Mucosa of rectum (tissue), 2 donors: ENCODE measurements at regions not wholly inside any gene's neighbourhood (a gene's known extent, or its start where the extent isn't known, plus 50 kb on each side); places are given as distances from the start of the nearest gene placed in this dataset.

Experiments used
- H3K27ac ChIP-seq, 2 donors: one replicate each; pipeline ENCODE4 v1.7.0; 2013; ENCODE audit warnings: inconsistent platforms in 2 of 2, low read depth in 2 of 2, low read length in 2 of 2
- H3K27me3 ChIP-seq, 2 donors: one replicate each; pipeline ENCODE4 v1.7.0; 2013; ENCODE audit warnings: low read length in 2 of 2; ENCODE audit not compliant: control insufficient read depth in 2 of 2, insufficient read depth in 2 of 2
- H3K36me3 ChIP-seq, 2 donors: one replicate each; pipeline ENCODE4 v1.7.0; 2013; ENCODE audit warnings: low read length in 2 of 2; ENCODE audit not compliant: control insufficient read depth in 2 of 2, insufficient read depth in 2 of 2
- H3K4me1 ChIP-seq, 2 donors: one replicate each; pipeline ENCODE4 v1.7.0; 2013; ENCODE audit warnings: low read length in 2 of 2, mild to moderate bottlenecking in 1 of 2; ENCODE audit not compliant: control insufficient read depth in 2 of 2, insufficient read depth in 2 of 2
- H3K4me3 ChIP-seq, 2 donors: one replicate each; pipeline ENCODE4 v1.7.0; 2013; ENCODE audit warnings: low read length in 2 of 2
- H3K9ac ChIP-seq, 2 donors: one replicate each; pipeline ENCODE4 v1.7.0; 2013; ENCODE audit warnings: low read length in 2 of 2, low read depth in 1 of 2, mild to moderate bottlenecking in 1 of 2
- H3K9me3 ChIP-seq, 2 donors: one replicate each; pipeline ENCODE4 v1.7.0; 2013; ENCODE audit warnings: low read length in 2 of 2; ENCODE audit not compliant: control insufficient read depth in 2 of 2
- donor health status: healthy.
- donor health status: Normal muscosa, but diverticular disease.

DNA sequence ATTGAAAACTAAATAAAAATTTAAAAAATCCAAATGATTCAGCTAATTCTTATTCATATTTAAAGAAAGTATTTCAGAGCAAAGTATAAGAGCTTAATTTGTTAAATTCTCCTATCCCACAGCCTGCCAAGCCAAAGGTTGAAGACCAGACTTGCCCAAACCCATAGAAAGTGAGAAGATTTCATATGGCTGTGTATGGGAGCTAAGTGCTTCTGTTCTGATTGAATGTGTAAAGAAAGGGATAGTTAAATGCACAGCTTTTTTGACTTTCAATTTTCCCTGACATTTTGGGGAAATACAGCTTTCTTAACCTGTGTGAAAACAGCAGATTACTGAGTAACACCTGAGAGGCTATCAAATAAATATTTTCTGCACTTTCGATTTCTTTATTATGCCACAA lies 125.0 kb upstream of the MTAP start:
- H3K9ac ChIP-seq = no peak overlapping the region
- H3K27me3 ChIP-seq = no peaks in the 10 kb centered on the region
- H3K4me1 ChIP-seq = no peaks in the 10 kb centered on the region
- no peaks in the 10 kb centered on the region for H3K36me3 ChIP-seq
- no peak overlapping the region for H3K4me3 ChIP-seq
- H3K27ac ChIP-seq = no peak overlapping the region
- H3K9me3 ChIP-seq = no peaks in the 10 kb centered on the region

DNA sequence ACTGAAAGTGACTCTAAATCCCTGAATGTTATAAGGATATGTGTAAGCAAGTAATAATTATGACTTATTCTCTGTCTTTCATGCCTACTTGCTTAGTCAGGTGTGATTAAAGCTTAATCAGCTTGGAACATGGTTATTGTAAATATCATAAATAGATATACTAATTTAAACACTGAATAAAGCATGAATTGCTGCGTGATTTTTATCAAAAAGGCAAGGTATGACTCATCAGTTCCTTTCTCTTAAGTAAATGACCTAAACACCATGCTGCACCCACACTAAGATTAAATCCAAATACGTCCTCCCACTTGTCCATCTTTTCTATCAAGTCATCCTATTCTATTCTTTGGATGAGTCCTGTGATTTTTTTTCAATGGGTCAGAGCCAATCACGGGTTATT lies 124.6 kb upstream of the MTAP start:
- no peaks in the 10 kb centered on the region for H3K27me3 ChIP-seq
- no peaks in the 10 kb centered on the region for H3K36me3 ChIP-seq
- no peak overlapping the region for H3K27ac ChIP-seq
- H3K4me3 ChIP-seq = no peak overlapping the region
- H3K4me1 ChIP-seq = no peaks in the 10 kb centered on the region
- H3K9ac ChIP-seq = no peak overlapping the region
- no peaks in the 10 kb centered on the region for H3K9me3 ChIP-seq

DNA sequence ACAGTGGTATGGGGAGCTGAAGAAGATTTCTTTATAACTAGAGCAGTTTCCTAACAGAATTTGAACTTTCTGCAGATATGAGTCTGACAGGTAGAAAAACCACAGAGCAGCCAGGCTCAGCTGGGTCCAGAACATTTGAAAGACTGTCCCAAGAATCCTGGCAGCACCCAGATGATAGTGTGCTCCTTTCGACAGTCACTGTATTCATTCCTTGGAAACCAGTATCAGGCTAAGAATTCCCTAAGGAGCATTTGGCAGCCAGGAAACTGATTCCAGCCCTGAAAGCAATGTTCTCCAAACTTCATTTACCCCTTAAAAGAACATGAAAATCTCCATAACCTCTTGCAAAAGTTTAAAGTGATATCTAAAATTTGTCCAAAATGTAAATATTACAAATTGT lies 123.0 kb upstream of the MTAP start:
- no peak overlapping the region for H3K27ac ChIP-seq
- no peaks in the 10 kb centered on the region for H3K9me3 ChIP-seq
- H3K4me3 ChIP-seq = no peak overlapping the region
- H3K36me3 ChIP-seq = no peaks in the 10 kb centered on the region
- no peaks in the 10 kb centered on the region for H3K4me1 ChIP-seq
- H3K27me3 ChIP-seq = no peaks in the 10 kb centered on the region
- H3K9ac ChIP-seq = no peak overlapping the region

DNA sequence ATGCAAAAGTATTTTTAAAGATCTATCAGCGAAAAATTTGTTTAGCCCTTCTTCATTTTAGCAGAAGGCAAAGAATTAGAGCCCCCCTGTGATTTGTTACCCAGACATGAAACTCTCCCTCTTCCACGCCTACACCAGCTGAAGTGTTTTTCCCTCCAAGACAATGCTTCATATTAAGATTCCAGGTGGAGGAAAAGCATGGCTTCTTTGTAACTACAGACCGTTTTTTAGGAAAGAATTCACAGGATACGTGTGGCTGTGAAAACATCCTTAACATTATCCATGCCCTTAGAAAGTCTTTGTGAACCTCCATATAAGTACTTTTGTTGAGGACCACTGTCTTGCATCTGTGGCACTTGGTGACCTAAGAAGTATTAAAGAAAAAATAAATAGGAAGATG lies 121.8 kb upstream of the MTAP start:
- Histone ChIP-seq H3K9ac (no peak overlapping the region), H3K27me3 (no peaks in the 10 kb centered on the region), H3K4me3 (no peak overlapping the region), H3K36me3 (no peaks in the 10 kb centered on the region), H3K27ac (no peak overlapping the region), H3K9me3 (no peaks in the 10 kb centered on the region), H3K4me1 (no peaks in the 10 kb centered on the region)

DNA sequence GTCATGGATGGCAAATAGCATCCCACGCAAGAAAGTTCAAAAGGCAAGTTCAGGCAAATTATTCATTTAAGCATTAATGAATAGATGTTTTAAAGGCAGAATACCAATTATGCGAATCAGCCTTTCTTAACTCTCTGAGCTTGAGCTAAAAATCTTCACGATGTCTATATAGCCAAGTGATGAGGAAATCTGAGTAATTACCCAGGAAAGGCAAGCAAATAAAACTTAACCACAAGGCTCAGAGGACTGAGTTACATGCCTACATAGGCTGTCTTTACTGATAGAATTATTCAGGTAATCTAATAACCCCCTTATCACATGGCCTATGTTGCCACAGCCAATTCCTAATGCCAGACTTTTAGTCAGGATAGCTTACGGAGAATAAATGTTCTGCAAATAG lies 120.8 kb upstream of the MTAP start:
- Histone ChIP-seq H3K27ac (no peak overlapping the region), H3K27me3 (no peaks in the 10 kb centered on the region), H3K36me3 (no peaks in the 10 kb centered on the region), H3K9me3 (no peaks in the 10 kb centered on the region), H3K9ac (no peak overlapping the region), H3K4me1 (no peaks in the 10 kb centered on the region), H3K4me3 (no peak overlapping the region)

DNA sequence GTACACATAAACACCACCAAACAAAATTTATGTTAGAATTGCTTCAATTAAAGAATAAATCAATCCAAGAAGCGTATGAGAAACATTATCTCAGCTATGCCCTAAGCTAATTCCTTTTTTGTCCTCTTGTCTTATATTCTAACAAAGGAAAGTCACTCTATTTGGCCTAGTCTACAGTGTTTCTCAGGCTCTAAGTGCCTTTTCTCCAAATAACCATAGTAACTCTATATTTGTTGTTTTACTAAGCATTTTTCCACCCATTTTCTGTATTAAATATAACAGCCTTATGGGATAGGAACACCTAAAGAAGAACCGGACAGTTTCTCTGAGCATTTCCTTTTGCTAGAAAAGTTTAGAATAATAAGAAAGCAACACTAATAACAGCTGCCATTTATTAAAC lies 120.1 kb upstream of the MTAP start:
- Histone ChIP-seq H3K27me3 (no peaks in the 10 kb centered on the region), H3K4me3 (no peak overlapping the region), H3K36me3 (no peaks in the 10 kb centered on the region), H3K9ac (no peak overlapping the region), H3K4me1 (no peaks in the 10 kb centered on the region), H3K27ac (no peak overlapping the region), H3K9me3 (no peaks in the 10 kb centered on the region)

DNA sequence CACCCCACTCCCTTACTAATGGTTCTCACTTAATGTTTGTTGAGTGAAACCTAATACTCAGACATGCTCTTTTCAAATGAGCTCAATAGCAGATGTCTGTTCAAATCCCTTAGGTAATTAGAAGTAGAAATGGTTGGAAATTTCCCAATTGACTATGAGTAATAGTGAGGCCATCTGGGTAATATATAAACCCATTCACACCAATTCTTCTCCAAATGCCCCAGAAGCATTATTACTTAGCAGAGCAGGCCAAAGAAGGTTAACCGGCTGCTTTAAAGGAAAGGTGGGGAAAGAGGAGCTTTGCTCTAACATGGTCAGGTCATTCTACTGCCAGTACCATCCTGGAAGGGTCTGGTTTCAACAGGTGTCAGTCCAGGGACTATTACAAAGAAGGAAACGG lies 119.5 kb upstream of the MTAP start:
- Histone ChIP-seq H3K27ac (no peak overlapping the region), H3K27me3 (no peaks in the 10 kb centered on the region), H3K4me1 (no peaks in the 10 kb centered on the region), H3K4me3 (no peak overlapping the region), H3K9me3 (no peaks in the 10 kb centered on the region), H3K36me3 (no peaks in the 10 kb centered on the region), H3K9ac (no peak overlapping the region)

DNA sequence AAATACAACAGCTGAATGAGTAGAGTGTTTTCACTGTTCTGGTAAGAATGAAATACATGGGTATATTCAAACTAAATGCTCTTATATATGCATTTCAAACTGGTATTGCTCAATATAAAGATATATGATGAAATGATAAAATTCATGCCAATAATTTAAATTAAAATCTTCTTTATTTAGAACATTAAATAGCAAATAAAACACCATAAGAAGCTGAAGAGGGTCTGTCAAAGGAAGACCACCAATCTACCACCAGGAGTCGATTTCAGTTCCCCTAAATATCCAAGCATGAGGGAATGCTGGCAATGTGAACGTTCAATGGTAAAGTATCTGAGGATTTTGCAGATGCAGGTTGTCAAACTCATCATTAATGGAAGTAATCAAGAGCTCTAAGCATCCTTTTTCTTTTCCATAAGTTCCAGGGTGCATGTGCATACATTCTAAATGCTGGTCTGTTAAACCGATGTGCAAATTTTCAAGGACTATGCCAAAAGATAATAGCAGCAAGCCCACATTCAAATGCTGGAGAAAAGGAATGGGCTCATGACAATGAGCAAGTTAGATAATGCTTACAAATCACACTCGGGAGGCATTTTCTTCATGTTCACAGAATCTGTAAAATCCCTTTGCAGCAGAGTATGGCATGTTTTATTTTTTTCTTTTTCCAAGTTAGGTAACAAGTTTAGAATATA lies 118.8 kb upstream of the MTAP start:
- no peak overlapping the region for H3K27ac ChIP-seq
- no peak overlapping the region for H3K4me3 ChIP-seq
- no peaks in the 10 kb centered on the region for H3K27me3 ChIP-seq
- H3K4me1 ChIP-seq = no peaks in the 10 kb centered on the region
- H3K9ac ChIP-seq = no peak overlapping the region
- H3K9me3 ChIP-seq = no peaks in the 10 kb centered on the region
- no peaks in the 10 kb centered on the region for H3K36me3 ChIP-seq

DNA sequence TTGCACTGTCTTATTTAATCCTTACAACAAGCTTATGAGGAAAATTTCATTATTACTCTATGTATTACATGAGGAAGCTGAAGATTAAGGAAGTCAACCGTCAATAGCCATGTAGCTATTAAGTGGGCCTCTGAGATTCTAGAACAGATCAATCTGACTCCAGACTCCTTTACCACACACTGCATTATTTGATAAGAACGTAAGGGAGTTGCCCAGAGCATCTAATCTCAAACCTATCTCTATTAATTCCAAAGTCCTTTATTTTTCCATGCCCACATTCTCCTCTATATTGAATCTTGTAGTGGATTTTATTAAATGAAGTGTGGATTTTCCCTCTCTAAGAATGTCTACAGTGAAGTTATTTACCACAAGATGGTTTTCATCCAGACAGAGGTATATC lies 118.2 kb upstream of the MTAP start:
- H3K27ac ChIP-seq = no peak overlapping the region
- H3K36me3 ChIP-seq = no peaks in the 10 kb centered on the region
- no peaks in the 10 kb centered on the region for H3K27me3 ChIP-seq
- no peak overlapping the region for H3K4me3 ChIP-seq
- H3K4me1 ChIP-seq = no peaks in the 10 kb centered on the region
- H3K9ac ChIP-seq = no peak overlapping the region
- no peaks in the 10 kb centered on the region for H3K9me3 ChIP-seq

DNA sequence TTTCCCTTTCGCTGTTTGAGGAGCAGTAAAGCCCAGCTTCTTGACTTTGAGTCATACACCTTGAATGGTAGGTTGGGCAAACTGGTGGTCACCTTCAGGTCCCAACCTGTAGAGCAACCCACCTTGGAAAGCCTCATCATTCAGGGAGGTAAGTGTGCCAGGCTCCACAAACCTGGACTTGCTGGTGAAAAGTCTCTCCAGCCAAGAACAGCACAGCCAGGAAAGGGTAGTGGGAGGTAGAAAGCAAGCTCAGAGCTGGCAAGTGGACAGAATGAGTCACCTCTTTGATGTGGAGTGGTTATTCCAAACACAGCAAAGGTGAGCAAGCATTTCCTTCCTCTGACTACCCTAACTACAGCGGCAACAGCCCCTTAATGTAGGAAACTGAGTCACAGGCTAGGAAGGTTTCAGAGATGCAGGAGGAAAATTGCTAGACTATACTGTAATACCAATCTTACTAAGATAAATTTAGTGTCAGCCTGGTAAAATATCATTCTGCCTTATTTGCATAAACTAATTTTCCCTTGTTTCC lies 117.5 kb upstream of the MTAP start:
- Histone ChIP-seq H3K9me3 (no peaks in the 10 kb centered on the region), H3K27me3 (no peaks in the 10 kb centered on the region), H3K9ac (no peak overlapping the region), H3K36me3 (no peaks in the 10 kb centered on the region), H3K4me3 (no peak overlapping the region), H3K4me1 (no peaks in the 10 kb centered on the region), H3K27ac (no peak overlapping the region)

DNA sequence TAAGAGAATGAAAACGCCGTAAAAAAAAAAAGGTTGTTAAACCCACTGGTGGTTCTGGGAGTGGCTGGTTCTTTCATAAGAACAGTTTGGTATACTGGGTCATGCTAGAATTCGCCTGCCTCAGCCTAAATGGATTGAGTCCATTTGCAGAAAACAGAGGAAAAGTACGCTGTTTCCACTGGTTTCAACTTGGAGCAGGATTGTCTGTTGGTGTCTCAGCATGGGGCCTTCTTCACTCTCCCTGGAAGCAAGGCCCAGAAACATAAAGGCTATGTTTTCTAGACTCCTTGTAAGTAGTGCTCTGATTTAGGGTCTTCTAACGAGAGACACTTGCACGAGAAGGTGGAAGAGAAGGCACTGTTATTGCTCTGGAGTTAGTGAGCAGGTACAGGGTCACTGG lies 116.9 kb upstream of the MTAP start:
- Histone ChIP-seq H3K9ac (no peak overlapping the region), H3K27ac (no peak overlapping the region), H3K36me3 (no peaks in the 10 kb centered on the region), H3K4me3 (no peak overlapping the region), H3K27me3 (no peaks in the 10 kb centered on the region), H3K9me3 (no peaks in the 10 kb centered on the region), H3K4me1 (no peaks in the 10 kb centered on the region)
